OCI-LY7 (cell line): ENCODE measurements at regions not wholly inside any gene's neighbourhood (a gene's known extent, or its start where the extent isn't known, plus 50 kb on each side); places are given as distances from the start of the nearest gene placed in this dataset.
"Not testable (repeated sequence)": the region's sequence is repeated elsewhere in the genome, so short reads cannot be mapped to it uniquely, and the experiment has no call there.

Experiments
- BruUV-seq: library from RNA; stranded (reverse); fragments of 400-500 nt; replicated peaks from 2 replicates; lab custom pipeline; 2021; lab: Mats Ljungman, UMichigan
- CTCF ChIA-PET: fragments of 300-600 bp; sonication (Branson Sonifier 250); formaldehyde crosslinking; loops from one replicate; lab custom pipeline; 2022; ENCODE audit warnings: antibody characterized with exemption; ENCODE audit not compliant: unreplicated experiment; lab: Charles Lee
- POLR2A ChIA-PET: fragments of 300-600 bp; sonication (Branson Sonifier 250); formaldehyde crosslinking; loops from one replicate; lab custom pipeline; 2022; ENCODE audit warnings: antibody characterized with exemption; lab: Charles Lee
- DNase-seq: peaks from one replicate; pipeline ENCODE4 v3.0.0-alpha.2; 2015; ENCODE audit warnings: low spot score
- H2AFZ ChIP-seq: fragments of 200-600 bp; sonication (generic), shearing (Covaris generic); 2 replicates; pipeline ENCODE4 v1.6.1; 2014; ENCODE audit warnings: mild to moderate bottlenecking, antibody characterized with exemption, low read length, moderate library complexity
- H3K27ac ChIP-seq: fragments of 200-600 bp; sonication (generic); 2 replicates; pipeline ENCODE4 v1.5.1; 2014; ENCODE audit warnings: mixed run types, low read depth, mild to moderate bottlenecking, moderate library complexity, low read length, inconsistent platforms; ENCODE audit not compliant: poor library complexity, severe bottlenecking
- H3K36me3 ChIP-seq: fragments of 200-600 bp; sonication (generic); 2 replicates; pipeline ENCODE4 v1.6.1; 2014; ENCODE audit warnings: mild to moderate bottlenecking, antibody characterized with exemption, low read length, moderate library complexity, mixed read lengths; ENCODE audit not compliant: insufficient read depth
- H3K4me1 ChIP-seq: fragments of 200-600 bp; sonication (generic); 2 replicates; pipeline ENCODE4 v1.5.1; 2014; ENCODE audit warnings: mild to moderate bottlenecking, low read length; ENCODE audit not compliant: insufficient read depth, poor library complexity, severe bottlenecking
- H3K4me2 ChIP-seq: fragments of 200-600 bp; sonication (generic); 2 replicates; pipeline ENCODE4 v1.6.1; 2014; ENCODE audit warnings: mild to moderate bottlenecking, low read length
- H3K4me3 ChIP-seq: fragments of 200-600 bp; sonication (generic); 2 replicates; pipeline ENCODE4 v1.5.1; 2014; ENCODE audit warnings: mild to moderate bottlenecking, low read depth, low read length; ENCODE audit not compliant: poor library complexity, severe bottlenecking
- H3K79me2 ChIP-seq: fragments of 200-600 bp; sonication (generic); 2 replicates; pipeline ENCODE4 v1.6.1; 2016; ENCODE audit warnings: low read depth, mild to moderate bottlenecking, low read length, moderate library complexity, mixed read lengths; ENCODE audit not compliant: insufficient read depth
- H3K9me2 ChIP-seq: fragments of 200-600 bp; sonication (generic); 2 replicates; pipeline ENCODE4 v1.6.1; 2016; ENCODE audit warnings: mild to moderate bottlenecking, low read length, mixed read lengths; ENCODE audit not compliant: insufficient read depth
- H3K9me3 ChIP-seq: fragments of 200-600 bp; sonication (generic); 2 replicates; pipeline ENCODE4 v1.6.1; 2014; ENCODE audit warnings: mild to moderate bottlenecking, mixed run types, low read length, mixed read lengths
- H4K20me1 ChIP-seq: fragments of 200-600 bp; sonication (generic); 2 replicates; pipeline ENCODE4 v1.6.1; 2014; ENCODE audit warnings: mild to moderate bottlenecking, antibody characterized with exemption, low read length, moderate library complexity, mixed read lengths; ENCODE audit not compliant: insufficient read depth
- CTCF ChIP-seq: fragments of 200-600 bp; sonication (generic); conservative IDR thresholded peaks from 2 replicates; pipeline ENCODE4 v1.5.1; 2014; ENCODE audit warnings: mild to moderate bottlenecking, antibody characterized with exemption, low read length, moderate library complexity, mixed read lengths
- EZH2phosphoT487 ChIP-seq: fragments of 200-600 bp; sonication (generic); IDR thresholded peaks from 2 replicates; pipeline ENCODE4 v1.6.1; 2018; ENCODE audit warnings: low read depth, borderline replicate concordance, mild to moderate bottlenecking, mixed run types, antibody characterized with exemption, low read length, moderate library complexity, mixed read lengths
- intact Hi-C: fragments of 100-400 bp; cut with micrococcal nuclease; formaldehyde crosslinking; loops from one replicate; pipeline ENCODE4 v1.10.0; 2022; ENCODE audit not compliant: unreplicated experiment

GRCh38 chr7:39758234-39758970 is 135.0 kb downstream of the RALA start:
- Histone ChIP-seq H3K79me2 (no peaks in the 10 kb centered on the region), H3K4me1 (no peaks in the 10 kb centered on the region), H3K4me2 (no peak overlapping the region), H3K27ac (no peak overlapping the region), H3K36me3 (no peaks in the 10 kb centered on the region; the same call in 1 of the 2 replicates), H2AFZ (no peak overlapping the region), H4K20me1 (no peaks in the 10 kb centered on the region), H3K9me2 (no peaks in the 10 kb centered on the region), H3K9me3 (no peaks in the 10 kb centered on the region), H3K4me3 (no peak overlapping the region)
- TF ChIP-seq EZH2phosphoT487 (no peak), CTCF (no peak)
- ChIA-PET CTCF (interaction anchor here (0.6 to 1.1 kb wide), 2 partner anchors 16 to 67 kb away, joined by 3 to 4 read pairs; no protein-coding TSS in a partner anchor), POLR2A (interaction anchor here (0.8 to 1.7 kb wide), 3 partner anchors 8 to 25 kb away, joined by 3 read pairs; no protein-coding TSS in a partner anchor)
- no TSS peak for BruUV-seq
- intact Hi-C loops, result no loop called here
- DNase-seq, result no peak

- Histone ChIP-seq H4K20me1 (no peaks in the 10 kb centered on the region), H3K9me3 (no peaks in the 10 kb centered on the region), H3K4me1 (no peaks in the 10 kb centered on the region), H3K79me2 (no peaks in the 10 kb centered on the region), H3K36me3 (no peaks in the 10 kb centered on the region), H3K9me2 (no peaks in the 10 kb centered on the region), H2AFZ (no peak overlapping the region), H3K27ac (no peak overlapping the region), H3K4me3 (no peak overlapping the region), H3K4me2 (no peak overlapping the region)
- intact Hi-C loops, result no loop called here
- ChIA-PET POLR2A (no interaction called here), CTCF (no interaction called here)
- DNase-seq, result no peak
- no TSS peak for BruUV-seq
- TF ChIP-seq EZH2phosphoT487 (no peak), CTCF (no peak)
Measured at GRCh38 chr7:39761449-39761848, 138.1 kb downstream of the RALA start.

DNA sequence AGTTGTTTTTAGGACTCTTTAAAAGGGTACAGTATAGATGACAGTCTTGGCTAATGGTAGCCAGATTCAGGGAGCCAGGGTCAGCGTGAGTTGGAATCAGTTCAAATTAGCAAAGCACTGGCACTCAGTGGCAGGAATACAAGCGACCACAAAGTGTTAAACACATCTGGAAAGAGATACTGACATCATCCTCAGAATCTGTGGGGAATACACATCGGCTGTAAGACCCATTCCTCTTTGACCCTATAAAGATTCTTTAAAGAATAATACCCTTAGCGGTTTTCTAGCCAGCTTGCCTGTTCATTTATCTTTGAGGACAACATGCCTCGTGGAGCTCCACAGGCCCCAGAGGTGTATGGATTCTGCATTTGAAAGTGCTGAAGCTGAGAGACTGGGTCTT is 139.1 kb downstream of the RALA start:
- H3K4me2 ChIP-seq, H3K9me3 ChIP-seq, H4K20me1 ChIP-seq, H3K4me3 ChIP-seq, CTCF ChIA-PET, H3K79me2 ChIP-seq, intact Hi-C loops, H3K4me1 ChIP-seq, H2AFZ ChIP-seq, H3K27ac ChIP-seq, H3K9me2 ChIP-seq, H3K36me3 ChIP-seq, BruUV-seq, DNase-seq: not testable (repeated sequence)
- POLR2A ChIA-PET, result interaction anchor here (0.6 kb wide), 1 partner anchor 210 kb away, joined by 8 read pairs; no protein-coding TSS in a partner anchor

GRCh38 chr7:39762881-39763280 is 139.5 kb downstream of the RALA start:
- DNase-seq, H3K79me2 ChIP-seq, H3K36me3 ChIP-seq, H4K20me1 ChIP-seq, POLR2A ChIA-PET, H3K4me1 ChIP-seq, H2AFZ ChIP-seq, H3K9me3 ChIP-seq, H3K9me2 ChIP-seq, H3K27ac ChIP-seq, H3K4me2 ChIP-seq, CTCF ChIA-PET, H3K4me3 ChIP-seq, intact Hi-C loops, BruUV-seq: not testable (repeated sequence)

DNA sequence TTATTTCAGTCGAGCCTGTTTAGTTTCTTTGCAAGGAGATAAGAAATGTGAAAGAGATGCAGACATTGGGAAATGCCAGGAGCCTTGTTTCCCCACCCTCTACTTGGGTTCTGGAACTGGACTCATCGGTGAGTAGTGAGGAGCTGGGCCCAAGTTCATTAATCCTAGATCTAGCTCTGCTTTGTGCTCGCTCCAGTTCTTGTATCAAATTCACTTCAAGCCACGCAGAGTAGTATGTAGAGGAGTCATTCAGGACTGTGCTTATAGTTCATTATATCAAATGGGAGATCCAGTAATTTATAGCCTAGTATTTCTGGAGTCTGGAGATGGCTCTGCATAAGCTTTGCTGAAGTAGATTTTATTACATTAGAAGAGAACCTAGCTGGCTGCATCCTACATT is 142.5 kb downstream of the RALA start:
- H3K9me2 ChIP-seq, H2AFZ ChIP-seq, DNase-seq, BruUV-seq, H3K4me2 ChIP-seq, H3K4me3 ChIP-seq, H3K9me3 ChIP-seq, POLR2A ChIA-PET, H3K79me2 ChIP-seq, H3K4me1 ChIP-seq, H3K36me3 ChIP-seq, CTCF ChIA-PET, H4K20me1 ChIP-seq, intact Hi-C loops, H3K27ac ChIP-seq: not testable (repeated sequence)
